ENCODE measurements at regions not wholly inside any gene's neighbourhood (a gene's known extent, or its start where the extent isn't known, plus 50 kb on each side); places are given as distances from the start of the nearest gene placed in this dataset.
"Not testable (repeated sequence)": the region's sequence is repeated elsewhere in the genome, so short reads cannot be mapped to it uniquely, and the experiment has no call there.

DNA sequence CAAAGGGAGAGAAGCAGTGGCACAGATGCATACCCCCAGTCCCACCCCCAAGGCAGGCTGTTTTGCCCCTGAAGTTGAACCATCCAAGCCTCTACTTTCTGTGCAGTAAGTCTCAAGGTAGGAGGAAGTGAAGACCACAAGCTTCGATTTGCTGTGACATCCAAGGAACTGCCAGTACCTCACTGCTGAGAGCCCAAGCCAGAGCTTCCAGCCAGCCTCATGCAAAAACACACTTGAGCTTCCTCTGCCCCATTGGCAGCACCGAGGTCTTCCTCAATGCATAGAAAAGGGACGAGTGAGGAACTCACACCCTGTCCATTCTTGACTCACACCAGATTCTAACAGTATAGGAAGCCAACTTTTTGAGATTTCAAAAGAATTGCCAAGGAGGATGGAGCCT is 311.7 kb downstream of the BCL2L11 start:
- TF ChIP-seq, protein P1, sequence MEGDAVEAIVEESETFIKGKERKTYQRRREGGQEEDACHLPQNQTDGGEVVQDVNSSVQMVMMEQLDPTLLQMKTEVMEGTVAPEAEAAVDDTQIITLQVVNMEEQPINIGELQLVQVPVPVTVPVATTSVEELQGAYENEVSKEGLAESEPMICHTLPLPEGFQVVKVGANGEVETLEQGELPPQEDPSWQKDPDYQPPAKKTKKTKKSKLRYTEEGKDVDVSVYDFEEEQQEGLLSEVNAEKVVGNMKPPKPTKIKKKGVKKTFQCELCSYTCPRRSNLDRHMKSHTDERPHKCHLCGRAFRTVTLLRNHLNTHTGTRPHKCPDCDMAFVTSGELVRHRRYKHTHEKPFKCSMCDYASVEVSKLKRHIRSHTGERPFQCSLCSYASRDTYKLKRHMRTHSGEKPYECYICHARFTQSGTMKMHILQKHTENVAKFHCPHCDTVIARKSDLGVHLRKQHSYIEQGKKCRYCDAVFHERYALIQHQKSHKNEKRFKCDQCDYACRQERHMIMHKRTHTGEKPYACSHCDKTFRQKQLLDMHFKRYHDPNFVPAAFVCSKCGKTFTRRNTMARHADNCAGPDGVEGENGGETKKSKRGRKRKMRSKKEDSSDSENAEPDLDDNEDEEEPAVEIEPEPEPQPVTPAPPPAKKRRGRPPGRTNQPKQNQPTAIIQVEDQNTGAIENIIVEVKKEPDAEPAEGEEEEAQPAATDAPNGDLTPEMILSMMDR (conservative IDR thresholded peaks at IDR 0.05 in 1 of 2, IDR thresholded peaks at IDR 0.05 in 1 of 2; ENCODE audit: low read depth in 1 of 2, low read length in 2 of 2), result not testable (repeated sequence)
- not testable (repeated sequence) for TF ChIP-seq EZH2 (IDR thresholded peaks at IDR 0.05; ENCODE audit: low read length, missing control alignments)
